Dermis blood vessel endothelial cell (primary cell): ENCODE measurements at regions not wholly inside any gene's neighbourhood (a gene's known extent, or its start where the extent isn't known, plus 50 kb on each side); places are given as distances from the start of the nearest gene placed in this dataset.
A peak's percentile ranks its signal among the peaks of the same experiment; 100 is the strongest.
"Not testable (repeated sequence)": the region's sequence is repeated elsewhere in the genome, so short reads cannot be mapped to it uniquely, and the experiment has no call there.

Experiments used
- DNase-seq: peaks from one replicate; pipeline ENCODE4 v3.0.0; 2010

DNA sequence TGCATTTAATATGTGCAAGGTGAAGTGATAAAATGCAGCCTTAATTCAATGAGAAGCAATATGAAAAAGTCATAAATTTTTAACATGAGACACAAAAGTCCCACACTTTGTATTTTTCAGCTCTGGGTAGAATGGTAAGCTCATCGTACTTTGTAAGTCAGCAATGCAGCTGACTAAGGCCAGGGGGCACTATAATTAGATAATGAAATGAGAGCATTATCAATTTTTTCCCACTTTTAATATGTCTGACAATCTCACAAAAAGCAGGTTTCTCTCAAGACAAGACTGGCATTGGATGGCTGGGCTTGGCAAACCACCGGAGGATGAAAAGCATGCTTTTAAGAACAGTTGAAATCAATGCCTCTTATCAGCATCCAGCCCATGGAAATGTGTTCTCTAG, 162.8 kb downstream of the FAM174A start:
- peak; percentile 19 for DNase-seq

DNA sequence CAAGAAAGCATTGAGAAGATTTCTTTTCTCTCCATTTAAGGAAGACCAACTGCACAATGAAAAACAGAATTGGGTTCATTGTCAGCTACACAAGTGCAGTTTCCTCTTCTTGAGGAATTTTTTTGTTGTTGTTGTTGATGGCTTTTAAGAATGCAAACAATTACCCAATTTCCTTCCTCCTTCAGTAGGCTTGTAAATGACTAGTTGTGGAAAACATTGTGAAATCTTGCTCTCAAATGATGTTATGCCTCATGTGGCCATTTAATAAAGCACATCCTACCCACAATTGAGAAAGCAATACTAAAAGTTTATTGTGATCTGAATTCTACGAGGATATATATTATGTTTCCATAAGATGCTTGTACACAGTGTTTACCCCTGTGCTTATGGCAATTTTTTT, 171.6 kb downstream of the FAM174A start:
- DNase-seq, result peak; percentile 31

DNA sequence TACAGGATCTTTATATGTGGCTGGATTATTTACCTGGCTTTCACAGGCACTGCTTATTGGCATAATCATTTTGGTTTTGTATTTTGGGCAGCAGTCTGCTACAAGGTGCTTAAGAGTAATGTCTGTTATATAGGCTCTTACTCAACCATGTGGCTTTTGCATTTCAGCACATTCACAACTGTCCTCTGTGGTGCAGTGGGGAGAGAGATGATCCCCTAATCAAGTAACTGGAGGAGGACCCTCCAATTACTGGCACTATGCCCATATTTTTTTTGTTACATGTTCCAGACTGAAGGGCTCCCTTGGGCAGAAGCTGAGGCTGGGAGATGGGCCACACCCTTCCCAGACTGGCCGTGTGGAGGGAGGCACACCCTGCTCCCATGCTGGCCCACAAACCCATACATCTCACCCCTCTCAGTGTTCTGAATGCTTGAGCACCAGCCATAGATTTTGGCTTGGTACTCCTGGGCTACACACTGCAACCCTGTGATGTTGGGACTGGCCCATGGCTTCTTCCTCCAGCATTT, 173.5 kb downstream of the FAM174A start:
- no peak for DNase-seq

DNA sequence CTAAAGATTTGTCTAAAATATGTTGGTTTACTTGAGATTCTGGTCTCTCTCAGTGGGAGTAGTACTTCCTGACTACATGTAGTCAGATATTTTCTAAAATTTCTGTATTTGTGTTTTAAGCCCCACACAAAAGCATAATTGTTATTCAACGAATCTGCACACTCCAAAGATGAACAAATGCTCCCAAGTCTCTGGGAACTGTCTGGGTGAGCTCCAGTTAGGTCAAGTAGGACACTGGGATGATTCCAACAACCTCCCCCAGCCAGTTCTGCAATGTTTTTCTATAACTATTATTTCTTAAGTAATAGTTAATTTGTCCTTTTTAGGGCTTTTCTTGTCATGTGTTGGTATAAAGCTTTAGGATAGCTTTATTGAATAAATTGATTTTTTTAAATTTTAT, 174.6 kb downstream of the FAM174A start:
- no peak for DNase-seq

DNA sequence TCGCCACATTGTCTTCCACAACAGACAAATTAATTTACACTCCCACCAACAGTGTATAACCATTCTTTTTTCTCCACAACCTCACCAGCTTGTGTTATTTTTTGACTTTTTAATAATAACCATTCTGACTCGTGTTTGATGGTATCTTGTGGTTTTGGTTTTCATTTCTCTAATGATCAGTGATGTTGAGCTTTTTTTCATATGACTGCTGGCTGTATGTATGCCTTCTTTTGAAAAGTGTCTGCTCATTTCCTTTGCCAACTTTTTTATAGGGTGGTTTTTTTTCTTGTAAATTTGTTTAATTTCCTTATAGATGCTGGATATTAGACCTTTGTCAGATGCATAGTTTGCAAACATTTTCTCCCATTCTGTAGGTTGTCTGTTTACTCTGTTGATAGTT, 179.6 kb downstream of the FAM174A start:
- DNase-seq, result not testable (repeated sequence)

DNA sequence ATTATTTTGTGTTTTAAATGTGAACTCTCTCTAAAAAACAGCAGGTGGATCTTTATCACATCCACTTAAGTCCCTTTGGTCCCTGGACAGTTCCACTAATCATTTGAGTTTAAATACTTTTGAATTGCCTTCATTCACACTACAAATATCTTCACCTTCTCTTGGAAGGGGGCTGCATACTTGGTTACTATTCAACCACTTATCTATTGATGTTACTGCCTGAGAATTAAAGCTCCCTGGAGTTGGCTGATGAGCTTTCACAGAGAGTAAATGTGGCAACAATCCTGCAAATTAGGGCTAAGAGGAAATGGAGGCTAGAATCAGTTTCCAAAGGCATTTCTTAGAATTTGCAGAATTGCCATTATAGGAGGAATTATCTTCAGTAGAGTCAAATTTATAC, 180.4 kb downstream of the ST8SIA4 start:
- DNase-seq, result no peak

DNA sequence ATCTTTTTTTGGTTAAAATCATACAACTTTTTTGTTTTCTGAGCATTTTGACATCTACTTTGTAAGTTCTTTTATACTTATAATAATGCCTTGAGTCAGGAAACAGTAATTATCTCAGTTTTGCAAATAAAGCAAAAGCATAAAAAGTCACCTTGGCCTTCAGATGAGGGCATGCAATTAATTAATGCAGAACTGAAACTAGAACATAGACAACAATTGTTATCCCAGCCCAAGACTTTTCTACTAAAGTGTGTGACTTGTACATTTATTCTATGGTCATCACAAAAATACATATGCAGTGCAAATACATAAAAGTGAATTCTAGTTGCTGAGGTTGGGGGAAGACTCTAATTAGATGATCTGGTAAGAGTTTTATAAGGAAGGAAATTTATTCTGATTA, 179.9 kb downstream of the ST8SIA4 start:
- DNase-seq, result no peak

DNA sequence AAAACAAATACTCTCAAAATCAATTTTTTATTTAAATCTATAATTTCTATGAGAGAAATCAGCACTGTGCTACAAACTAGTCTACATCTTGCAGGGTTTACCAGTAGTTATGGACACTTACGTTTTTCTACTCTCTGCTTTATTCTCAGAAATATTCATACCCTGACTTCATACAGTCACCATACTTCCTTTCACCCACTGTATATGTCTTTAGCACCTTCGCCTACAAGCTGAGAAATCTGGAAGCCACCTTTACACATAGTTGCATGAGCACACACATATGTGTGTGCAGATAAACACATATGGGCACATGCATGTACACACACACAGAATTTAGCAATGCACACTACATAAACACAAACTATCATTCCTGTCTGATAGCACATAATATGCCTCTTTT, 177.0 kb downstream of the ST8SIA4 start:
- no peak for DNase-seq

DNA sequence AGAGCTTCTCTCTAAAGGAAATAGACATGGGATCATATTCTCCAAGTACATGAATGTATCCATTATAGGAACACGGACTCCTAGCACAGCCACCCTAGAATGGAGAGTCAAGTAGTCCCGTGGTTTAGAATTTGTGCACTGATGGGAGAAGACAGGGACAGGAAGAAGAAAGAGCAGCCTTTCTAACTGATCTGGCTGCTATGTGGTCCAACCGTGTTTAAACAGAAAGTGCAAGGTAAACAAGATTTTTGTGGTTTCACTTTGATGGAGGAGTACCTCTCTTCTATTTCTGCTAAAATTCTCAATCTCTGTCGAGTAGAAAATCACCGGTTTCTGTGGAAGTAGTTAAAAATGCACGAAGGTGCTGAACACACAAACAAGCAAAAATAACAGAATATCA, 171.3 kb downstream of the ST8SIA4 start:
- DNase-seq, result no peak

DNA sequence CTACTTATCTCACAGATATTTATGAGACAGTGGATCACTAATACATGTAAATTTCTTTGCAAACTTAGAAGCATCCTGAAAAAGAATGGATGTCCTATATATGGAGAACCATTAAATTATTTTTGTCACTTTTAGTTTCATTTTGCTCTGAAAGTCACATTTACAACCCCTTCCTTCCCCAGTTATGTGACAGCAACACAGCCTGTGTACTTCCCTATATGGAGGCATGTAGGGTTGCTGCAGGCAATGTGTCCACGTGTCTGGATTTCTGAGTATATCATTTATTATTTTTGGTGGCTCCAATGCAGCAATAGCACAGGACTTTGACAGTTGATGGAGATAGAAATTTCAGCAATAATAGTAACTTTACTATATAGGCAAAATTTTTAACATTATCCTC, 156.4 kb downstream of the ST8SIA4 start:
- no peak for DNase-seq

DNA sequence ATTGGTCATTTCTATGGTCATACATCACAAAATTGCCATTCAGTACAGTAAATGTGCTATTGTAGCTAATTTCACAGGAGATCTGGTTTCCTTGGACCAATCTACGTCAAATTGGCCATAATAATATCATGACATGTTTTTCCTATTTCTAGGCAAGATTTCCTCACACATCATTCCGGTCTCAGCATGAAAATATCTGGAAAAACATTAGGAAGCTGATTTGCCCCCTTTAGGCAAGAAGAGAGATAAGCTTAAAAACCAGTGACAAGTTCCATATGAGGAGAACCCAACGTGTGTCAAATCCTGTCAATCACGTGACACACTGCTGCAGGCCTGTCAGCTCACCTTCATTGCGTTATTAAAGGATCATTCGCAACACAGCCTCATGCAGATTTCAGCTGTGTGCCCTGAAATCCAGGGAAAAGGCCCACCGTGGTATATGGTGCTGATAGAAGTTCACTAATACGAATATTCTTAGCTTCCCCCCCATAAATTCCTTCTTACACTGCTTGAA, 153.3 kb downstream of the ST8SIA4 start:
- DNase-seq, result no peak

DNA sequence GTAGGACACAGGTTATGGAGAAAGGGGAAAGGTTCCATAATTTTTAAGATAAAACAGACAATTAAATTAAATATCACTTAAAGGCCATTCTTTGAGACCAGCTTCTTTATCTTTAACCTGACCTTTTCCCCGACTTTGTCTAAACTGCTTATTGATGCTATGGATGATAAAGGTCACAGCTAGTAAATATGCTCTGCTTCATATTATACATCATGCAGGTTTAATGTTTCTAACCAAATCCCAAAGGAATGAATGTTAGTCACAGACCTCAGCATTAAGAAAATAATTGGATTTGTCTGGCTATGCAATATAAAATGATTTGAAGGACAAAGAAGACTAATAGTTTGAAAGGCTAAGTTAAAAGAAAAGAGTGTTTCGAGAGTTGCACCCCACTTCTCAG, 147.6 kb downstream of the ST8SIA4 start:
- DNase-seq, result no peak
